Lung (tissue), 11 donors: ENCODE measurements at regions not wholly inside any gene's neighbourhood (a gene's known extent, or its start where the extent isn't known, plus 50 kb on each side); places are given as distances from the start of the nearest gene placed in this dataset.

ENCODE experiments used
- ATAC-seq: fragments of 200-7000 bp; cut with Tn5 transposase; one replicate; pipeline ENCODE4 v1.9.1; 2020; ENCODE audit warnings: moderate number of reproducible peaks; ENCODE audit not compliant: insufficient read depth, low FRiP score
- DNase-seq, 3 donors: peaks; one replicate each; pipeline ENCODE4 v3.0.0-alpha.2; 2013 to 2017
- H3K27ac ChIP-seq, 2 donors: one replicate each; pipeline ENCODE4 v1.5.1; 2013; ENCODE audit warnings: mild to moderate bottlenecking in 2 of 2, moderate library complexity in 2 of 2, control low read depth in 1 of 2, inconsistent platforms in 1 of 2, low read depth in 1 of 2, low read length in 1 of 2
- H3K27me3 ChIP-seq, 3 donors: one replicate each; pipeline ENCODE4 v1.5.1; 2013; ENCODE audit warnings: low read length in 2 of 3; ENCODE audit not compliant: control insufficient read depth in 3 of 3, insufficient read depth in 3 of 3
- H3K36me3 ChIP-seq, 4 donors: one replicate each; pipeline ENCODE4 v1.5.1; 2013; ENCODE audit warnings: low read length in 4 of 4, mild to moderate bottlenecking in 1 of 4, moderate library complexity in 1 of 4; ENCODE audit not compliant: control insufficient read depth in 4 of 4, insufficient read depth in 4 of 4
- H3K4me1 ChIP-seq, 5 donors: one replicate each; pipeline ENCODE4 v1.5.1; 2013; ENCODE audit warnings: low read length in 5 of 5, mild to moderate bottlenecking in 2 of 5, moderate library complexity in 1 of 5; ENCODE audit not compliant: control insufficient read depth in 5 of 5, insufficient read depth in 5 of 5
- H3K4me3 ChIP-seq: one replicate; pipeline ENCODE4 v1.5.1; 2013; ENCODE audit warnings: mild to moderate bottlenecking, control low read depth, moderate library complexity
- H3K9ac ChIP-seq, 2 donors: one replicate each; pipeline ENCODE4 v1.5.1; 2013; ENCODE audit warnings: low read length in 2 of 2, control low read depth in 1 of 2; ENCODE audit not compliant: insufficient read depth in 1 of 2
- H3K9me3 ChIP-seq, 4 donors: one replicate each; pipeline ENCODE4 v1.5.1; 2013; ENCODE audit warnings: low read length in 3 of 4, mild to moderate bottlenecking in 1 of 4, moderate library complexity in 1 of 4; ENCODE audit not compliant: control insufficient read depth in 4 of 4, insufficient read depth in 3 of 4
- WGBS, 2 donors: extraction: QIAGEN DNeasy Blood & Tissue Kit; methylation state at CpG; one replicate each; pipeline ENCODE4 v1.1.7; 2013; 5-methylcytosine and 5-hydroxymethylcytosine counted together
- TF ChIP-seq, protein P1 (sequence below): IDR thresholded peaks from 2 replicates; pipeline ENCODE4 v1.5.1; 2012; ENCODE audit warnings: mild to moderate bottlenecking; ENCODE audit errors: control extremely low read depth, extremely low read depth
- donor health status: control.
- donor health status: control.
- donor health status: Bipolar disorder and iron deficiency.
- donor health status: healthy.
- donor health status: DM: yes; HTN: yes; CAD: no.

- peaks cover 0 to 12% (median 9%) of the 10 kb centered on the region in 4 donors for H3K9me3 ChIP-seq
- ATAC-seq (peak; percentile 34), DNase-seq (peak in 1 of 3 donors; percentile 10)
- TF ChIP-seq, protein P1, sequence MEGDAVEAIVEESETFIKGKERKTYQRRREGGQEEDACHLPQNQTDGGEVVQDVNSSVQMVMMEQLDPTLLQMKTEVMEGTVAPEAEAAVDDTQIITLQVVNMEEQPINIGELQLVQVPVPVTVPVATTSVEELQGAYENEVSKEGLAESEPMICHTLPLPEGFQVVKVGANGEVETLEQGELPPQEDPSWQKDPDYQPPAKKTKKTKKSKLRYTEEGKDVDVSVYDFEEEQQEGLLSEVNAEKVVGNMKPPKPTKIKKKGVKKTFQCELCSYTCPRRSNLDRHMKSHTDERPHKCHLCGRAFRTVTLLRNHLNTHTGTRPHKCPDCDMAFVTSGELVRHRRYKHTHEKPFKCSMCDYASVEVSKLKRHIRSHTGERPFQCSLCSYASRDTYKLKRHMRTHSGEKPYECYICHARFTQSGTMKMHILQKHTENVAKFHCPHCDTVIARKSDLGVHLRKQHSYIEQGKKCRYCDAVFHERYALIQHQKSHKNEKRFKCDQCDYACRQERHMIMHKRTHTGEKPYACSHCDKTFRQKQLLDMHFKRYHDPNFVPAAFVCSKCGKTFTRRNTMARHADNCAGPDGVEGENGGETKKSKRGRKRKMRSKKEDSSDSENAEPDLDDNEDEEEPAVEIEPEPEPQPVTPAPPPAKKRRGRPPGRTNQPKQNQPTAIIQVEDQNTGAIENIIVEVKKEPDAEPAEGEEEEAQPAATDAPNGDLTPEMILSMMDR: no peak
- H3K36me3 ChIP-seq: no peaks in the 10 kb centered on the region
- 37 to 46% methylated on average over 17 of the region's 17 CpGs for WGBS, 2 donors
- H3K9ac ChIP-seq: no peak overlapping the region
- no peaks in the 10 kb centered on the region for H3K27me3 ChIP-seq
- H3K27ac ChIP-seq: no peak overlapping the region
- H3K4me3 ChIP-seq: no peak overlapping the region
- H3K4me1 ChIP-seq: no peaks in the 10 kb centered on the region
Measured at GRCh38 chr2:172196768-172197431, 94.2 kb upstream of the DLX2 start.

DNA sequence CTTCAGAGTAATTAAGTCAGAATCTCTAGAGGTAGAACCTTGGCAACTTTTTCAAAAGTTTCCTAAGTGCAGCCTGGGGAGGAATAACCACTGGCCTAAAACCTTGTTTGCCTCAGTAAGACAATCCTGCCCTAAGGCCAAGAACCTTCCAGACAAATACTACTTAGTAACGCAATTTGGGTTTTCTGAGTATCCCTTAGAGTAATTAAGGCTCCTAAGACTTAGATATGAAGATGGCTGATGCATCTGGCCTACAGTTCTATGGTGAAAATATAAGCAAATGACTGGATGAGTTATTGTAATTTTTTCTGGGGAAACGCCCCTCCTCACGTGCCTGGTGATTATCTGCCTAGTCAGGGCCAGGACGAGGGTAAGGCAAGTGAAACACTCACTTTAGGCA lies 95.7 kb upstream of the DLX2 start:
- no peaks in the 10 kb centered on the region for H3K27me3 ChIP-seq
- peaks cover 0 to 12% (median 8%) of the 10 kb centered on the region in 4 donors for H3K9me3 ChIP-seq
- H3K36me3 ChIP-seq: no peaks in the 10 kb centered on the region
- ATAC-seq (no peak), DNase-seq (no peak)
- H3K27ac ChIP-seq: no peak overlapping the region
- H3K4me1 ChIP-seq: no peaks in the 10 kb centered on the region
- no peak overlapping the region for H3K9ac ChIP-seq
- H3K4me3 ChIP-seq: no peak overlapping the region
- WGBS, 2 donors: 85 to 86% methylated on average over 4 of the region's 4 CpGs
- TF ChIP-seq, protein P1: no peak

DNA sequence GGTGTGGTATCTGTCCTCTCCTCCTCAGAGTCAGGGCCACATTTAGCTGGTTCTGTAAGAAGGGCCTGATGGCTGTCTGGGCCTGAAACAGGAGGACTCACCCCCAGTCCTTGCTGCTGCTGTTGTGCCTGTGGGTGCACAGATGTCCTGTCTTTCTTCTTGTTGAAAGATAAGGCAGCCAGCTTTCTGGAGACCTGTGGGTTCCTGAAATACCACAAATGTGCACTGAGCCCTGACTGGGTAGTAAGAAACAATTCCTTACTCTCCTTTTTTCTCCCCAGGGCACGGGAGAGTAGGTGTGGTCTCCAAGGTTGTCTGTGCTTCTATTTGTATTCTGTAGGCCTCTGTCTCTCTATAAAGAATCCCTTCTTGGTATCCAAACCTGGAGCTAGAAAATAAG lies 96.2 kb upstream of the DLX2 start:
- DNase-seq (no peak), ATAC-seq (no peak)
- no peaks in the 10 kb centered on the region for H3K36me3 ChIP-seq
- no peaks in the 10 kb centered on the region for H3K27me3 ChIP-seq
- TF ChIP-seq, protein P1: no peak
- no peak overlapping the region for H3K4me3 ChIP-seq
- 76 to 93% methylated on average over 1 of the region's 1 CpG for WGBS, 2 donors
- H3K9ac ChIP-seq: no peak overlapping the region
- no peak overlapping the region for H3K27ac ChIP-seq
- H3K4me1 ChIP-seq: no peaks in the 10 kb centered on the region
- peaks cover 0 to 12% (median 6%) of the 10 kb centered on the region in 4 donors for H3K9me3 ChIP-seq

GRCh38 chr2:172200495-172201085 lies 97.9 kb upstream of the DLX2 start:
- peaks cover 0 to 12% (median 5%) of the 10 kb centered on the region in 4 donors for H3K9me3 ChIP-seq
- TF ChIP-seq, protein P1: no peak
- no peaks in the 10 kb centered on the region for H3K36me3 ChIP-seq
- H3K4me3 ChIP-seq: no peak overlapping the region
- WGBS, 2 donors: 70 to 87% methylated on average over 2 of the region's 2 CpGs
- no peak for ATAC-seq
- DNase-seq: peak in 1 of 3 donors; percentile 20
- H3K27ac ChIP-seq: no peak overlapping the region
- H3K27me3 ChIP-seq: no peaks in the 10 kb centered on the region
- no peaks in the 10 kb centered on the region for H3K4me1 ChIP-seq
- H3K9ac ChIP-seq: no peak overlapping the region
